D341Med (cell line): ENCODE measurements at regions not wholly inside any gene's neighbourhood (a gene's known extent, or its start where the extent isn't known, plus 50 kb on each side); places are given as distances from the start of the nearest gene placed in this dataset.

Experiments used
- DNase-seq: peaks from one replicate; pipeline ENCODE4 v3.0.0; 2012; ENCODE audit warnings: low spot score

- no peak for DNase-seq
Observed at GRCh38 chr9:13487071-13487470, 207.6 kb upstream of the MPDZ start.

DNA sequence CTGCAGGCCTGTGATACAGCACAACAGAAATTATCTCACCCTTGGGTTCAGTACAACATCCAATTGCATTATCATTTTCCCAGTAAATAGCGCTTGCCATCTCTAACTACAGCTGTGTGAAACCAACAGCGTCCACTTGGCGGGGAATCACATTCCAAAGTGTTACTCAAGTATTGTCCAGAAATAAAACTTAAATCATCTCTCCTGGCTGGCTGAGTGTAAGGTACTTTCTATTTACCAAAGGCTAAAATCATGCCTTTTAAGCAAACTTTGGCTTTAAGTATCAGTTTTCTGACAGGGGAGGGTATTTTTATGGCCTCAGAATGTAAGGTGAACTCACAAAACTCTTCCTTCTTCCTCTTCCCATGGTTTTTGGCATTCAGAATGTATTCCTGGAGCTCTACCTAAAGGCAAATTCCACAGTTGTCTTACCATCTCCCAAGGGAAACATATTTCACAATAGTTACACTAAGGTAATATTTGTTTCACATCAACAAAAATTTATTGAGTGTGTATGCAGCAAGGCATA, 205.6 kb upstream of the MPDZ start:
- no peak for DNase-seq

DNA sequence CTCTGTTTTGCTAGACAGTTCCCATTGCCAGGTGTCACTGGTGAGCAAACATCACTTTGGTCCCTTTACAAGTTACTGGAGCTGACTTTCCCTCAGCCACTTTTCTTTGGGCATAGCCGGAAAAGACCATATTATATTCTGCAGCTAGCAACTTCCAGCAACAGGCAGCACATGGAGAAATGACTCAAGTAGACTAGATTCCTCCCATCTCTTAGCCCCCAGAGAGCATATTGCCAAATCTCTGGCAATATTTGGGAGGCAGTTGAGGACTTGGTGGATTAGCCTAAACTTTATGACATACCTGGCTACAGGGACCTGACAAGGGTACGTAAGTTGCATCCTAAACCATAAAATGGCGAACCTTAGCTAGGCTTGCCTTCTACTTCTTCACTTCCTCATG, 204.7 kb upstream of the MPDZ start:
- DNase-seq: no peak

DNA sequence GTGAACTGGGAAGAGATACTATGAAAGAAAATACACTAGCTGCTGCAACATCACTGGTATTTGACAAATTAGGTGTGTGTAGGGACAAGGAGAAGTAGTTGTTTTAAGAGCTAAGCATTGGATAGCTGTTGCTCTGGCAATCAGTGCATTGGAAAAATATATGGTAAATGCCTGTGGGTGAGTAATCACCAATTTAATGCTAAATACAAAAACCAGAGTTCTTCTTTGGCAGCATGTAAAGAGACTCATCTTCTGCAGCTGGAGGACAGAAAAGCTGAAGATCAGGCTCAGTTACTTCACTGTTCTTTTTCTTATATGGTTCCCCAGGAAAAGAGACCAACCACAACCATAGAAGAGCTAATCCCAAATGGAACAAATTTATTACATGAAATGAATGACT, 201.8 kb upstream of the MPDZ start:
- no peak for DNase-seq

DNA sequence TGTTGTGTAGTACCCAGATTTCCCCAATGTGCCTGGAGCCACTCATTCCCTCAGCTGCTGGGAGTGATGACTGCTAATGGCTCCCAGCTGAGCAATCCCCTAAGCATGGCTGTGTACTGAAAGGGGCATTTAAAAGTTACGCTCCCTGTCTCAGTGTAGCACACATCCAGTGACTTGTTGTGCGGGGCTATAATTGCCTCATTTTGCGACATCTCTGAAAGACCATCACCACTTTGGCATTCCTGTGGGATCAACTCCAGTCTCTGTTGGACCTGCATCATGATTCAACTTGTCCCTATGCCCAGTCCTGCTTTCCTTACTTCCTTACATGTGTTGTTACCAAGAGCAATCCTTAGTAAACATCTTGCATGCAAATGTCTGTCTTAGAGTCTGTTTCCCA, 201.2 kb upstream of the MPDZ start:
- DNase-seq: no peak

DNA sequence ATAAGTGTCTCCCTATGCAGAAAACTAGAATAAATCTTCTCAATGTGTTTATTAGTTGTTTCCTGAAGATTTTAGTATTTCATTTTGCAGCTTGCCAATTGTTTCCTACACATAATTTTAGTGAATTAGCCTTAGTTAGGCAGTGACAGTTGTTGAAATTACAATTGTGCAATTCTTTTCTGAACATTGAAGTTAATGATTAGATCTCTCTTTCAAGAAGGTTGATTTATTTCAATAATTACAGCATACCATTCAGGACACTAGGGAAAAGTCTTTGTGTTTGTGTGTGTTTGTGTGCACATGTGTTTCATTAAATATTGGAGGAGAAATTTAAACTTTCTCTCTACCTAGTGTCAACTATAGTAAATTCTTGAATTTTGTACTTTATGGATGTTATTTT, 199.6 kb upstream of the MPDZ start:
- no peak for DNase-seq

DNA sequence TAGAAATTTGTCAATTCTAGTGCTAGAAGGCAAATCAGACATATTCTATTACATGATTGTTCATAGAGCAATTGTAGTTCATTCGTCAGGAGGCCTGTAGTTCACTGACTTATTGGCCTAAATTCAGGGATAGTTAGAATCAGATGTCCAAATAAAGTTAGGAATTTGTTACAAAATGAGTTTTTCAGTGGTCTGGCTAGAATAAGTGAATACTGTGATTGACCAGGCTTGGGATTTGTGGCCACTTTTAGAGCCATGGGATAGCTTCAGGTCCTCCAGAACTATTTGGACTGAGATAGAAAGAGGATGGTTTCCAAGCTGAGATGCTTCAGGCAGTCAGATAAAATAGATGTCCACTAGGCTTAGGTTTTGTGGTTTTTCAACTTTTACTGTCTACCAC, 199.1 kb upstream of the MPDZ start:
- no peak for DNase-seq

- no peak for DNase-seq
Observed at GRCh38 chr9:13478160-13478559, 198.7 kb upstream of the MPDZ start.

DNA sequence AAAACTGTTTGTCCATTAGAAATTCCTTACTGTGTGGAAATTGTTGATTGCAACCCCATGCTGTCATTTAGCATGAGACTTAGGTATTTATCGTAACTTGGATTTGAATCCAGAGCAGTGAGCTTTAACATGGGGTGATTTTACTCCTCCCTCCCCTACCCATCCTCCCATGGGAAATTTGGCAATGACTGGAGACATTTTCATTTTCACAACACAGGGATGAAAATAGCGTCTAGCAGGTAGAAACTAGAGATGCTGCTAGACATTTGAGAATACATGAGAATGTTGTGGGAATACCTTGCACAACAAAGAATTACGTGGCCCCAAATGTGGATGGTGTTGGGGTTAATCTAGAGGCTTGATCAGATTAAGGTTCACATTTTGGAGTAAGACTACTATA, 191.3 kb upstream of the MPDZ start:
- DNase-seq: no peak

- DNase-seq: peak; percentile 41
Observed at GRCh38 chr9:13467157-13467556, 187.7 kb upstream of the MPDZ start.

GRCh38 chr9:13461414-13461991, 182.0 kb upstream of the MPDZ start:
- DNase-seq: no peak

GRCh38 chr9:13459071-13459470, 179.6 kb upstream of the MPDZ start:
- DNase-seq: no peak

- no peak for DNase-seq
Observed at GRCh38 chr9:13457795-13458194, 178.3 kb upstream of the MPDZ start.

DNA sequence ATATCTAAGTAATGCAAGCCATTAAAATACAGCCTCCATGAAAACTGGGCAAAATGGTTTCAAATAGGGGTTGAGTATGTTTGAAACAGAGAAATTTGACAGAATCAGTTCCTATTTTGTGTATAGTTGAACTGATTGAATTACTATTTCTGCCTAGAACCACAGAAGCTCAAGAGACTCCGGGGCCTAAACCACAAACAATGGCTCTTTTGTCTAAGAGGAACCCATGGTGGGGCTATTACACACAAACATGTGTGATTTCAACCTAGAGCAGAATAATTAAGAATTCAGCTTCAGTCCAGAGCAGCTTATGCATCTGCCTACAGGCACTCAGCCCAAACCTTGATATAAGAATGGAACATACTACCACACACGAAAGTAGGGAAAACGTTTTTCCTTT, 171.2 kb upstream of the MPDZ start:
- no peak for DNase-seq

DNA sequence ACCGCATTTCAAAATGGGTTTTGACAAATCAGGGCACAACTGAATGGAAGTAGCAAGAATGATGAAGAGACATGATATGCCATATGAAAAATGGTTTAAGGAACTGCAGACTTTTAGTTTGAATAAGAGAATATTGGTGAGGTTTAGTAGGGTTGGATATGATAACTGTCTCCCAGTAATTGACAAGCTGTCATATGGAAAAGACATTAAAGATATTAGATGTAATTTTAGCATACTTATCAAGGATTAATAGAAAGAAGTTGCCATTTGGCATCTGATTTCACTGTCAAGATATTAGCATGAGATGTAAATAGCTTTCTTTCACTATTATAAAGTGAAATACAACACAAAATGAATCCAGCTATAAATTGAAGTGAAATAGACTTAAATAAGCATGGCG, 169.0 kb upstream of the MPDZ start:
- DNase-seq: no peak

- no peak for DNase-seq
Observed at GRCh38 chr9:13447843-13448422, 168.4 kb upstream of the MPDZ start.

DNA sequence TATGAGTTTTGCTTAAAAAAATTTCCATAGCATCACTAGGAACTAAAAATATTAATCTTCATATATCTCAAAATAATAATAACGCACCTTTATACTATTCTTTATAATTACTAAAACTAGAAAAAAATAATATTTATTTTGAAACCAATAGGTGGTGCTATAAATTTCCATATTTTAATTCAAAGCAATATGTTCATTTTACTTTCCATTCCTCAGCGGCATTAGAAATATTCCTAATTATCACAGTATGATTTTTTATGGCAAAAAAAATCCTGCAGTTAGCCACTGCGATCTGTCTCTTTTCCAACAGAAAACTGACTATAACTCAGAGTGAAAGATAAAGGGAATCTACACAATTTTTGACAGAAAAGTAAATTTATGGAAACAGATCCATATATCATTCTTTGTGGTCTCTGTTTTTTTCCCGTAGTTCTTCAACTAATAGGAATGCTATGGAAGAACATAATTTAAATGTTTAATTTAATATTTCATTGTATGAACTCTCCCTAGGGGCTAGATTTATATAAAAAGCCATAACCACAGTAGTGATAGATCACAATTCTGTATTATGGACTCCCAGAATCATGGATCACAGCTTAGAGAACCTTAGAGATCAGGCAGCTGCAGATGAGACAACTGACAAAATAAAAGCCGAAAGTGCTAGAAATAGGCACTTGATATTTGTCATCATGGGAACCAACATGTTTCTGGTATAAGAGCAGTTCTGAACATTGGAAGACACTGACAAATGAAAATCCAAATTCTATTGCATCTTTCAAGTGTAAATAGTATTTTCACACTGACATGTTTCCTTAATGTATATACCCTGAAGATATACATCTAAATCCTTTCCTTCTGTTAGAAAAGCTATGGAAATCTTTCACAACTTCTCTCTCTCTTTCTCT, 167.7 kb upstream of the MPDZ start:
- DNase-seq: no peak

GRCh38 chr9:13446286-13446937, 166.9 kb upstream of the MPDZ start:
- DNase-seq: no peak

- DNase-seq: no peak
Observed at GRCh38 chr9:13445103-13445500, 165.6 kb upstream of the MPDZ start.

DNA sequence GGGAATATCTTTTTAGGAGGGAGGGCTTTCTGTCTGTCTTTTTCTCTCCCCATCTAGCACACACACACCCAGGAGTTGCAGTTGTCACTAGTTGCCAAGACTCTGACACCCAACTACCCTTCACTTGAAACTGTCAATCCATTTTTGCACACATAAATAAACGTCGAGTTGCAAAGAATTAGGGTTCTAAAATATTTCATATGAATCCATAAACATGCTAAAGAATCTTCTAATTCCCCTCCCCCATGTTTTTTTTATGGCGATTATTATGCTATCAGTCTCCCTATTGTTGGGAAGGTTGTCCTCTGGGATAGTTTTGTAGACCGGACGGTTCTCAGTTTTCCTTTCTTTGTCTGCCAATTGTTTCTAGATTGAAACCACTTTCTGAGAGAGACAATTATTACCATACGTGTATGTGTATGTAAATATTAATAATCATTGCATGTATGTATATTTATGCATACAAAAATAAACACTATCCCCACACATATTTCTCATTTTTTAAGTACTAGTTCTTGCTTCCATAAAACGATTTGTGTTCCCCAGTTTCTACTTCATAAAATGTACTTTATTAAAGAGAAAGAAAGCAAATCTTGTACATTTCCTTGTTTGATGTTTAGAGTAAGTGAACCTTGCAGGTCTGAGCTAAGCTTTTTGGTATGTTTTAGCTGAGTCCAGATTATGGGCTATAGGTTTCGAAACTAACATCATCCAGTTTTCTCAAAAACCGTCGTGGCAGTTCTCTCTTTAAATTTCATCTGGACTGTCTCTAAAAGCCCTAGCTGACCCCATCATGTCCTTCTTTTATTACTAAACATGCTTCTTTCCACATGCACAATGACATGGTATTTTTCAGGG, 165.0 kb upstream of the MPDZ start:
- DNase-seq: no peak

DNA sequence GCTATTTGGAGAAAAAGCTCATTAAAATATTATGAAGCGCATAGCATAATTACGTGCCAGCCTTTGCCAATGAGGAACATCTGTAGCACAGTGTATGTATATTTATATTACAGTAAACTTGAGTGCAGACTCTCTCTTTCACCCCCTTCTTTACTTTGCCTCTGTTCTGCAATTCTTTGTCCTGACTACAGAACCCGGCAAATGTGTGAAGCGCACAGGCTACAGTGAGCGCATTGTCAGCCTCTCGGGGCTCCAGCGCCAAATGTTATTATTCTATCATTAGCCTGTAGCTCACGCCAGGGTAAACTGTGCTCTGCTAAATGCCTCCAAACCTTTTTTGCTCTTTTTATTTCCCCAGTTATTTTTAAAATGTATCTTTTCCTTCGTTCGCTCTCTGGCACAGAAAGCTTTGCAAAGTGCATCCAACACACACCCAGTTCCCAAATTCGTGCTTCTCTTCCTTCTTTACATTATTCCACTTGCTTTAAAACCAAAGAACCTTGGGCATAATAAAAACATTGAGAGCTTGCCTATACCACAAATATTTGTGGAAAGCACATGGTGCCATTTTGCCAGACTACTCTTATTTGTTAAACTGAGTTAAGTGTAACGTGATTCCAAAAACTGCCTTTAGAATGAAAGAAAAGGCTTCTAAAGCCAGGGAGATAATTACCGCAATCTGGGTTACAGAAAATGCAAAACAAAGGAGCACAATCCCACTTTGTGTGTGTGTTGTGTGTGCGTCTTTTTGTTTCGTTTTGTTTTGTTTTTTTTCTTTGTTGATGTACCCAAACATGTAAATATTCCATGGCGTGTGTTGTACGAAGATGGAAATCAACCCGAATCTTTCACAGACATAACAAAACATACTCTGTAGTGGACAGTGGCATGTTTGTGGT, 164.1 kb upstream of the MPDZ start:
- no peak for DNase-seq
